ENCODE measurements at regions not wholly inside any gene's neighbourhood (a gene's known extent, or its start where the extent isn't known, plus 50 kb on each side); places are given as distances from the start of the nearest gene placed in this dataset.

DNA sequence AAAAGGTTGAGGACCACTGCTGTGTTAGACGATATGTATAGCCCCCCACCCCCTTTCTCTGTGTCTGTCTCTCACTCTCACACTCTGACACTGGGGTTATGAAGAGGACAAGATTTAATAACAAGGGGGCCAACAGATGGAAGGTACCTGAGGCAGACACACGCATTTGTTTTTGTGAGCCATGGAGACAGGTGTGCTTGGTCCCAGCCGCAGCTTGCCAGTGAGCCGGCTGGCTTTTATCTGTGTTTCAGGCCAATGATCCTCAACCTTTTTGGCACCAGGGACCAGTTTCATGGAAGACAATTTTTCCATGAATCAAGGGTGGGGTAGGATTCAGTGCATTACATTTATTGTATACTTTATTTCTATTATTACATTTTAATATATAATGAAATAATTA is 394.9 kb upstream of the RGMA start:
- DNase-seq (ENCODE audit: low spot score): no peak

DNA sequence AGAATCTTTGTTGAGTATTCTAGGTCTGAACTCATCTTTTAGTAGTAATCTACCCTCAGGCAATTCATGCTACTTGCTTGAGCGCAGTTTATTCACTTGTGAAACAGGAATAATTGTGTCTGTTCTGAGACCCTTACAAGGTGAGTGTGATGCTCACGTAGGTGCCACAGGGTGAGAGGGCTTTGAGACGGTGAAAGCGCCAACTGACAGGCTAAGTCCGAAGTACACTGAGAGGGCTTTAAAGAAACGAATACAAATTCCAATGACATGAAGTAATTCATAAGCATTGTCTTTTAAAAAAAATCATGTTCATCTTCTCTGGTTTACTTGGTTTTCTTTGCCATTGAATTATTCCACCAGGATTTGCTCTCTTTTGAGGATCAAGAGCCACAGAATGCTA is 393.7 kb upstream of the RGMA start:
- DNase-seq (ENCODE audit: low spot score): no peak

DNA sequence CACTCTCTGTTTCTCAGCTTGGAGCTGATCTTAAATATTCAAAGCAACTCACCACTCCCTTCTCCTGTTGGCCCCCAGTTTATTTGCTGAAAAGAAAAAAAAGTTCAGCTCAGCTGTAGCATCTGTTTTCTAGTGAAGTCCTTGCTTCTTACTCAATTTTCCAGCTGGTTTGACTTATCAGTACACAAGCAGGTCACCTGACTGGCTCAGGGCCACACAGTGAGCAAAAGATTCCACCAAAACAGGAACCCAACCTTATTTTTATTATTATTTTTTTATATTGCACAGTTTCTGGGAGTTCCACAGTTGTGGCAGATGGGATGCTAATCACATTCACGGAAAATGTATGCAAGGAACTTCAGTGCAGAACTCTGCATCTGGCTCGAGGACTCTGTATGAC is 390.7 kb upstream of the RGMA start:
- no peak for DNase-seq (ENCODE audit: low spot score)

DNA sequence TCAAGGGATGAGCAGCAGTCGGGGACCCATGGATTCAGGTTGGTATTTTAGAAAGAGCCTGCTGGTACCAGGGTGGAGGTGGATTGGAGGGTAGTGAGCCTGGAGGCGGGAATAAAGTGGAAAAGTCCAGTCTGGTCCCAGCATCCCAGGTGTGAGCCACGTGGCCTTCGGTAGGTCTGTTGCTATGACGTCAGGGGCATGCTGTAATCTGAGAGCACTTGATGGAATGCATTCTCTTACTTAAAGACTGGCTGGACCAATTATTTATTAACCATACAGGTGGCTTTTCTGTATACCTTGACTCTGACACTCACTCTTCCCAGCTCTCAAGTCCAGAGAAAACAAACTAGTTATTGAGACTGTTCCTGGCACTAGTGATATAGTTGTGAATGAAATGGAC is 389.9 kb upstream of the RGMA start:
- no peak for DNase-seq (ENCODE audit: low spot score)

DNA sequence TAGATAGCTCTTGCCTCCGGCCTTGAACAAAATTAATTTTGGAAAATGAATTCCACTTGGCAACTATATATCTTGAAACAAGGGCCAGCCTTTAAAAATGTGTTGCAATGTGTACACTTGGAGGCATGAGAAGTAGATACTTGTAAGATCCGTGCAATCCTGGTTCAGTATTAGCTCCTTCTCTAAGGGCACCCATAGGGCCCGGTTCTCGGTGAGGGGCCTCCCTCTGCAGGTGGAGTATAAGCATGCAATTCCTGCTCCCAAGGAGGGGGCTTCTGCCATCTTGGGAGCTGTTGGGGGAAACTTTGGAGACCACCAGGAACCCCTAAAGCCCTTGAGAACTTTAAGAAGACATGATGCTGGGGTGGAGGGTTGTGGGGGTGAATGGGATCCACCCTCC is 388.7 kb upstream of the RGMA start:
- DNase-seq (ENCODE audit: low spot score): no peak

- DNase-seq (ENCODE audit: low spot score): no peak
Measured at GRCh38 chr15:93477188-93477587, 388.2 kb upstream of the RGMA start.

DNA sequence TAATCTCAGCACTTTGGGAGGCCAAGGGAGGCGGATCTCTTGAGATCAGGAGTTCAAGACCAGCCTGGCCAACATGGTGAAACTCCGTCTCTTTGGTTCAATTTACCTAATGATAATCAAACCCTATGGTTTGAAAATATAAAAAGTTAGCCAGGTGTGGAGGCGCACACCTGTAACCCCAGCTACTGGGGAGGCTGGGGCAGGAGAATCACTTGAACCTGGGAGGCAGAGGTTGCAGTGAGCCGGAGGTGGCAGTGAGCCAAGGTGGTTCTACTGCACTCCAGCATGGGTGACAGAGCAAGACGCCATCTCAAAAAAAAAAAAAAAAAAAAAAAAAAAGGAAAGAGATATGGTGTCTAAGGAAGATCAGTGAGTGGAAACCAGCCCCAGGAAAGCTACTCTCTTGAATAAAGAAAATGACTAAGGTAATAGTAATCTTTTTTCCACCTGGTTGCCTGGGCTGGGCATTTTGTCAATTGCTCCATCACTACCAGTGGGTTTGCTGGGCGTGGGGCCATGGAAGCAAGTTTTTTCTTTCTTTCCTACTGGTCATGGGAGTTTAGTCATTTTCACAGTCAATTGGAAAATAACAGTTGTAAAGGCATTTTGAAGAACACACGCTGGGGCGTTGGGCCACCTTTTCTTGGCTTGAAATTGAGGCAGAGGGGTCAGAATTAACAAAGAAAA is 387.6 kb upstream of the RGMA start:
- DNase-seq (ENCODE audit: low spot score): no peak

DNA sequence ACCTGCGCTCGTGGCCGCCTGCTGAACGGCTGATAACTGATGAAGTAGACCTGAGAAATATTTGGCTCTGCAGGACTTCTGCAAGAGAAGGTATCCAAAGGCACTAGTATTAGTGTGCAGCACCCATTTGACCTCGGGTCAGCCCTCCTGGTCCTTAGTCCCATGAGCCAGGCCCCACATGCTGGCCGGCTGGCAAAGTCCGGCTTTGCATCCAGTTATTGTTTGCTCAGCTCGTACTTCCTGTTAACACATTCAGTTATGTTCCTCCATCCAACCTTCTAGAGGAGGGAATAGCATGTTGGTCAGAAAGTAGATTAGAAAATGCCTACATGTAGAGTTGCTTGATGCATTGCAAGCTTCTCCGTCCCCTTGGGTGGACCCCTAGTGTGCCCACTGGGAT is 385.7 kb upstream of the RGMA start:
- DNase-seq (ENCODE audit: low spot score): no peak

DNA sequence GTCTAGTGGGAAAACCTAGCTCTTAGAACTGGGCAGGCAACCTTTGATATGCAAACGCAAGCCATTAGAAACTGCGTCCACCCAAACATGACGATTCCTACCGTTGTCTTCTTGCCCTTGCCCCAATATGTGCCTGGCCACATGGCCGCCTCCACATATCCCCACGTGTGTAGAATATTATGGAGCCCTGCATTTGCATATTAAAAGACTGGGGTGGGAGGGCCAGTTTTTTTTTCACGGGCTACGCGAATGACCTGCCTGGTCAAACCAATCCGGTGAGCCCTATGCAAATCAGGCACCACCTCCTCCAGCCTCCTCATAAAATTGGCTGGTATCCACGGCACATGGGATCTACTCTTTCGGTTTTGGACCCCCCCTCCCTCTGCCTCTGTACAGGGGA is 381.0 kb upstream of the RGMA start:
- no peak for DNase-seq (ENCODE audit: low spot score)

GRCh38 chr15:93467337-93467736 is 378.3 kb upstream of the RGMA start:
- DNase-seq (ENCODE audit: low spot score): no peak

DNA sequence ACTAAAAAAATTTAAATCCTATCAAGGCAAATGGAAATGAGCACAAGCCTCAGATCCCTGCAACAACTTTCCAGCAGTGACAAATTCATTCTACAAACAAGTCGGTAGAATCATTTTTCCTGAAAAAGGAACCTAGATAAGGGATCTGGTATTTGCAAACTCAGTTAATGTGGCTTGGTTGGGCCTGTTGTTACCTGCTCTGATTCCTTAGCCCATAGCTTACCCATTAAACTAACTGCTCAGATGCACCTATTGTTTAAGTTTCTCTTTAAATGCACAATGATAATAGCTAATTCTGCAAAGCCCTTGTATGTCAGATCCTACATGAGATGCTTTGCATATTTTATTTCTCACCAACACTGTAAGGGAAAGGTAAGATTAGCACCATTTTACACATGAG is 377.4 kb upstream of the RGMA start:
- DNase-seq (ENCODE audit: low spot score): no peak

GRCh38 chr15:93462690-93463089 is 373.7 kb upstream of the RGMA start:
- no peak for DNase-seq (ENCODE audit: low spot score)

GRCh38 chr15:93460717-93461116 is 371.7 kb upstream of the RGMA start:
- DNase-seq (ENCODE audit: low spot score): no peak

DNA sequence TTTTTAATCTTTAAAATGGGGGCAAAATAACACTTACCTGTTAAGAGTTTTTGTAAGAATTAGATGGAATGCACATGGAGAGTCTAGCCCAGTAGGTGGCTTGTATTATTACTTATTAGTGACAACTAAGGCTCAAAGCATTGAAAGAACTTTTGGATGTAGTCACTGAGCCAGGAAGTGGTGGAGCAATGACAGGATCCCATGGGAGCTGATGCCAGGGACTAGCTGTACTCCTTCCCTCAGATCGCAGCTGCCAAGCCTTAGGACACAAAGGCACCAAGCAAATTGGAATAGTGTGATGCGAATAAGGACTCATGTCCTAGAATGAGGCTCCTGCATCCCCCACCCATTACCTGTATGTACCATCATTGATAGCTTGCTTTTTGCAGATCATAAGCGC is 370.4 kb upstream of the RGMA start:
- no peak for DNase-seq (ENCODE audit: low spot score)

GRCh38 chr15:93458597-93458996 is 369.6 kb upstream of the RGMA start:
- DNase-seq (ENCODE audit: low spot score): no peak

DNA sequence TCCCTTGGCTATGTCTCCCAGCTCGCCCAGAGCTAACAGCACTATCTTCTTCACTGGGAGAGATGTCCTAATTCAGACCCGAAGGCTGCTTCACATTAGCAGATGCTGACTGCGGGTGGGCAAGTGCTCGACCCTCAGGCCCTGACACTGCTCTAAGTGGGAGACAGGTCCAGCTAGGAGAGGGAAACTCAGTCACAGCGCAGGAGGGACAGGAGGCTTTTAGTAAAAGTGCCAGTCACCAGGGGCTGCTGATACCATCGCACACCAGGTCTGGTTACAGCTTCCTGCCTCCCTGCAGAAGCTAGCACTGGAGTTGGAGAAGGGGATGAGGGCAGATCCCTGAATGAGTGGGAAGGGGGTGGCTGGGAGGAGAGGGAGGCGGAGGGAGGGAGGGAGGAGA is 365.8 kb upstream of the RGMA start:
- DNase-seq (ENCODE audit: low spot score): no peak

DNA sequence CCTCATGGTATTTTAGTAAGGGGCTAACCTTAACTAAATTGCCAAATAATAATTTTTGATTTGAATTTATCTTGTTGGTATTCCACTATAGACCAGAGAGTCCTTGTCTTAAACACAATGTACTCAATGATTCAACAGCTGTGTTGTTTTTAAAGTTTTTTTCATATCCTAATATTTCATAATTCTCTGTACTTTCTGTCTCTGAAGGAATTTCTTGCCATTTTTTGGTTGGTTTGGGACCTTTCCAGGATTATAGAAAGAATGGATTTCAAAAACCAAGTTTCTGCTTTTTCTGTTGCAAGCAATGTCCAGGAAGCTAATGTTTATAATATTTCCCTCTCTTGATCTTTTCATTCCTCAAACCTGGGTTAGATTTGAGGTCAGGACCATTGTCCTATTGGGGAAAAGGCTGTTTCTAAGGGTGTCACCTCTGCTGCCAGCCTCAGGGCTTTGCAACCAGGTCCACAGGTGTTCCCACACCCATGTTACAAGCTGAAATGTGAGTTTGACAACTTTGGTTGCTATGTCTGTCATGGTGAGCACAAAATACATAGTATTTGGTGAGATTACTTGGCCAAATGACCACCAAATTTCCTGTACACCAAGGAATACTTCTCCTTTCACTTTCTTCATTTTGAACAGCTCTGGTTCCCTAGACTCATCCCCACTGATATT is 363.7 kb upstream of the RGMA start:
- DNase-seq (ENCODE audit: low spot score): no peak

- no peak for DNase-seq (ENCODE audit: low spot score)
Measured at GRCh38 chr15:93451822-93452221, 362.8 kb upstream of the RGMA start.

- no peak for DNase-seq (ENCODE audit: low spot score)
Measured at GRCh38 chr15:93451265-93451664, 362.3 kb upstream of the RGMA start.

DNA sequence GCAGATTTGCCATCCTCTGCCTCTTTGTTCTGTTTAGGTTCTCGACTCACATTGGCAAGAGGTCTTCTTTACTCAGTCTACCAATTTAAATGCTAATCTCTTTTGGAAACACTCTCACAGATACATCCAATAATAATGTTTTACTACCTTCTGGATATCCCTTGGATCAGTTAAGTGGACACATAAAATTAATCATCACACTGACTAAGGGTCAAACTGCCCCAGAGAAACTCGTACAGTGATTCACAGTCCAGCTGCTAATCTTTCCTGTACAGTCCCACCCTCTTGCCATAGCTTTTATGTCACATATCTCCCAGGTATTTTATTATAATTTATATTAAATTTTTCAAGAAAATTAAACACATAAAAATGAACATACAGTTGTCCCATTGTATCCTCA is 360.8 kb upstream of the RGMA start:
- DNase-seq (ENCODE audit: low spot score): no peak

DNA sequence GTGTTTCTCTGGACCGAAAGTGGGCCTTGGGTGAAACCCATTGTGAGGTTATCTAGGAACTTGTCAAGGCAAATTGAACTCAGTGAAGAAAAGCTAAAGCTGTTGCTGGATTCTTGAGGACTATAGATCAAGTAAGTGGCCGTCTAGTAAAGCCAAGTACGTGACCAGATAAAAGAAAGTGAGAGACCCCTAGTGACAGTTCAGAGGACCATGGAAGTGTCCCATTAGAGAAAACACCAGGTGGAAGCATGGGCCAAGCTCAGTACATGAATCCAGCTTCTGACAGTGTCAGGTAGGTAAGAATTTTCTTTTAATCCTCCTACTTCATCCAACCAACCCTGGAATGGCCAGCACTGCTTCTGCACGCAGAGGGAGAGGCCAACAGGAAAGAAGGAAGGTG is 349.3 kb upstream of the RGMA start:
- DNase-seq (ENCODE audit: low spot score): no peak

DNA sequence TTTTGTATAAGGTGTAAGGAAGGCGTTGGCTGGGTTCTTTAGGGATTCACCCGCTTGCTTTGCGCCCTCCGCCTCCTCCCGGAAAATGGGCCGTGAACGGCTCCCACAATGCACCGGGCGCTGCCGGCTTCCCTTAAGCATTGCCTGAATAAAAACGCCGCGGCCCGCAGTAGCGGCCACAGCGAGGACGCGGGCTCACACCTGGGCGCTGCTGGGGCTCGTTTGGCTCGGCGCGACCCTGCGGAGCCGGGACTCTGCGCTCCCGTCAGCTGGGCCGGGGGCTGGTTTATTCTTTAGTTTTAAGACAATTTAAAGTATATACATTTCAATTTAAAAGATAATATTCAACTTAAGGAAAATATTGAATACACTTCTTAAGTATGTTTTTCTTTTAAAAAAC is 343.5 kb upstream of the RGMA start:
- DNase-seq (ENCODE audit: low spot score): no peak

GRCh38 chr15:93428807-93429351 is 339.9 kb upstream of the RGMA start:
- no peak for DNase-seq (ENCODE audit: low spot score)

- DNase-seq (ENCODE audit: low spot score): no peak
Measured at GRCh38 chr15:93428150-93428549, 339.1 kb upstream of the RGMA start.
